ENCODE measurements at regions not wholly inside any gene's neighbourhood (a gene's known extent, or its start where the extent isn't known, plus 50 kb on each side); places are given as distances from the start of the nearest gene placed in this dataset.
"Not testable (repeated sequence)": the region's sequence is repeated elsewhere in the genome, so short reads cannot be mapped to it uniquely, and the experiment has no call there.

GRCh38 chr16:60151987-60152386, 1417.9 kb upstream of the GOT2 start:
- Histone ChIP-seq H3K9ac (ENCODE audit: low read depth in 1 of 2, low read length in 2 of 2) (no peak overlapping the region), H3K4me3 (ENCODE audit: low read length in 2 of 2) (no peak overlapping the region), H3K9me3 (ENCODE audit: control insufficient read depth in 2 of 2, low read length in 2 of 2) (no peaks in the 10 kb centered on the region), H3K27me3 (ENCODE audit: control insufficient read depth in 2 of 2, insufficient read depth in 2 of 2, low read length in 2 of 2) (no peaks in the 10 kb centered on the region), H3K4me1 (ENCODE audit: control insufficient read depth in 2 of 2, insufficient read depth in 2 of 2, low read length in 2 of 2) (no peaks in the 10 kb centered on the region), H3K27ac (ENCODE audit: low read depth in 2 of 2, low read length in 2 of 2) (no peak overlapping the region), H3K36me3 (ENCODE audit: control insufficient read depth in 2 of 2, insufficient read depth in 2 of 2, low read length in 2 of 2) (no peaks in the 10 kb centered on the region)

GRCh38 chr16:60150907-60151306, 1416.8 kb upstream of the GOT2 start:
- Histone ChIP-seq H3K4me3 (ENCODE audit: low read length in 2 of 2) (no peak overlapping the region), H3K27me3 (ENCODE audit: control insufficient read depth in 2 of 2, insufficient read depth in 2 of 2, low read length in 2 of 2) (no peaks in the 10 kb centered on the region), H3K36me3 (ENCODE audit: control insufficient read depth in 2 of 2, insufficient read depth in 2 of 2, low read length in 2 of 2) (no peaks in the 10 kb centered on the region), H3K9me3 (ENCODE audit: control insufficient read depth in 2 of 2, low read length in 2 of 2) (no peaks in the 10 kb centered on the region), H3K4me1 (ENCODE audit: control insufficient read depth in 2 of 2, insufficient read depth in 2 of 2, low read length in 2 of 2) (no peaks in the 10 kb centered on the region), H3K27ac (ENCODE audit: low read depth in 2 of 2, low read length in 2 of 2) (no peak overlapping the region), H3K9ac (ENCODE audit: low read depth in 1 of 2, low read length in 2 of 2) (no peak overlapping the region)

GRCh38 chr16:60143348-60143705, 1409.2 kb upstream of the GOT2 start:
- H3K27ac ChIP-seq (ENCODE audit: low read depth in 2 of 2, low read length in 2 of 2): no peak overlapping the region
- H3K9ac ChIP-seq (ENCODE audit: low read depth in 1 of 2, low read length in 2 of 2): no peak overlapping the region
- H3K27me3 ChIP-seq (ENCODE audit: control insufficient read depth in 2 of 2, insufficient read depth in 2 of 2, low read length in 2 of 2): no peaks in the 10 kb centered on the region
- no peaks in the 10 kb centered on the region for H3K36me3 ChIP-seq (ENCODE audit: control insufficient read depth in 2 of 2, insufficient read depth in 2 of 2, low read length in 2 of 2)
- no peak overlapping the region for H3K4me3 ChIP-seq (ENCODE audit: low read length in 2 of 2)
- H3K4me1 ChIP-seq (ENCODE audit: control insufficient read depth in 2 of 2, insufficient read depth in 2 of 2, low read length in 2 of 2): no peaks in the 10 kb centered on the region
- H3K9me3 ChIP-seq (ENCODE audit: control insufficient read depth in 2 of 2, low read length in 2 of 2): peaks cover 4 to 5% of the 10 kb centered on the region in 2 donors

- Histone ChIP-seq H3K9me3 (ENCODE audit: control insufficient read depth in 2 of 2, low read length in 2 of 2) (peaks cover 4 to 5% of the 10 kb centered on the region in 2 donors), H3K4me1 (ENCODE audit: control insufficient read depth in 2 of 2, insufficient read depth in 2 of 2, low read length in 2 of 2) (no peaks in the 10 kb centered on the region), H3K27me3 (ENCODE audit: control insufficient read depth in 2 of 2, insufficient read depth in 2 of 2, low read length in 2 of 2) (no peaks in the 10 kb centered on the region), H3K4me3 (ENCODE audit: low read length in 2 of 2) (no peak overlapping the region), H3K27ac (ENCODE audit: low read depth in 2 of 2, low read length in 2 of 2) (no peak overlapping the region), H3K9ac (ENCODE audit: low read depth in 1 of 2, low read length in 2 of 2) (no peak overlapping the region), H3K36me3 (ENCODE audit: control insufficient read depth in 2 of 2, insufficient read depth in 2 of 2, low read length in 2 of 2) (no peaks in the 10 kb centered on the region)
Observed at GRCh38 chr16:60142619-60143347, 1408.7 kb upstream of the GOT2 start.

- no peak overlapping the region for H3K27ac ChIP-seq (ENCODE audit: low read depth in 2 of 2, low read length in 2 of 2)
- H3K36me3 ChIP-seq (ENCODE audit: control insufficient read depth in 2 of 2, insufficient read depth in 2 of 2, low read length in 2 of 2): no peaks in the 10 kb centered on the region
- peaks cover 5 to 6% of the 10 kb centered on the region in 2 donors for H3K9me3 ChIP-seq (ENCODE audit: control insufficient read depth in 2 of 2, low read length in 2 of 2)
- H3K9ac ChIP-seq (ENCODE audit: low read depth in 1 of 2, low read length in 2 of 2): no peak overlapping the region
- H3K4me1 ChIP-seq (ENCODE audit: control insufficient read depth in 2 of 2, insufficient read depth in 2 of 2, low read length in 2 of 2): no peaks in the 10 kb centered on the region
- no peaks in the 10 kb centered on the region for H3K27me3 ChIP-seq (ENCODE audit: control insufficient read depth in 2 of 2, insufficient read depth in 2 of 2, low read length in 2 of 2)
- H3K4me3 ChIP-seq (ENCODE audit: low read length in 2 of 2): no peak overlapping the region
Observed at GRCh38 chr16:60137891-60138290, 1403.8 kb upstream of the GOT2 start.

- Histone ChIP-seq H3K27me3 (ENCODE audit: control insufficient read depth in 2 of 2, insufficient read depth in 2 of 2, low read length in 2 of 2) (no peaks in the 10 kb centered on the region), H3K4me3 (ENCODE audit: low read length in 2 of 2) (no peak overlapping the region), H3K9me3 (ENCODE audit: control insufficient read depth in 2 of 2, low read length in 2 of 2) (peaks cover 0 to 3% of the 10 kb centered on the region in 2 donors), H3K27ac (ENCODE audit: low read depth in 2 of 2, low read length in 2 of 2) (no peak overlapping the region), H3K9ac (ENCODE audit: low read depth in 1 of 2, low read length in 2 of 2) (no peak overlapping the region), H3K4me1 (ENCODE audit: control insufficient read depth in 2 of 2, insufficient read depth in 2 of 2, low read length in 2 of 2) (no peaks in the 10 kb centered on the region), H3K36me3 (ENCODE audit: control insufficient read depth in 2 of 2, insufficient read depth in 2 of 2, low read length in 2 of 2) (no peaks in the 10 kb centered on the region)
Observed at GRCh38 chr16:60127196-60127595, 1393.1 kb upstream of the GOT2 start.

GRCh38 chr16:60126115-60126514, 1392.0 kb upstream of the GOT2 start:
- not testable (repeated sequence) for H3K9ac ChIP-seq (ENCODE audit: low read depth in 1 of 2, low read length in 2 of 2); H3K27me3 ChIP-seq (ENCODE audit: control insufficient read depth in 2 of 2, insufficient read depth in 2 of 2, low read length in 2 of 2); H3K9me3 ChIP-seq (ENCODE audit: control insufficient read depth in 2 of 2, low read length in 2 of 2); H3K4me1 ChIP-seq (ENCODE audit: control insufficient read depth in 2 of 2, insufficient read depth in 2 of 2, low read length in 2 of 2); H3K36me3 ChIP-seq (ENCODE audit: control insufficient read depth in 2 of 2, insufficient read depth in 2 of 2, low read length in 2 of 2); H3K27ac ChIP-seq (ENCODE audit: low read depth in 2 of 2, low read length in 2 of 2); H3K4me3 ChIP-seq (ENCODE audit: low read length in 2 of 2)

GRCh38 chr16:60123392-60124023, 1389.4 kb upstream of the GOT2 start:
- Histone ChIP-seq H3K4me3 (ENCODE audit: low read length in 2 of 2) (no peak overlapping the region), H3K27ac (ENCODE audit: low read depth in 2 of 2, low read length in 2 of 2) (no peak overlapping the region), H3K9me3 (ENCODE audit: control insufficient read depth in 2 of 2, low read length in 2 of 2) (peaks cover 5% of the 10 kb centered on the region in 2 donors), H3K4me1 (ENCODE audit: control insufficient read depth in 2 of 2, insufficient read depth in 2 of 2, low read length in 2 of 2) (no peaks in the 10 kb centered on the region), H3K27me3 (ENCODE audit: control insufficient read depth in 2 of 2, insufficient read depth in 2 of 2, low read length in 2 of 2) (no peaks in the 10 kb centered on the region), H3K36me3 (ENCODE audit: control insufficient read depth in 2 of 2, insufficient read depth in 2 of 2, low read length in 2 of 2) (no peaks in the 10 kb centered on the region), H3K9ac (ENCODE audit: low read depth in 1 of 2, low read length in 2 of 2) (no peak overlapping the region)

- H3K9ac ChIP-seq (ENCODE audit: low read depth in 1 of 2, low read length in 2 of 2): no peak overlapping the region
- H3K4me1 ChIP-seq (ENCODE audit: control insufficient read depth in 2 of 2, insufficient read depth in 2 of 2, low read length in 2 of 2): no peaks in the 10 kb centered on the region
- no peak overlapping the region for H3K4me3 ChIP-seq (ENCODE audit: low read length in 2 of 2)
- peaks cover 5% of the 10 kb centered on the region in 2 donors for H3K9me3 ChIP-seq (ENCODE audit: control insufficient read depth in 2 of 2, low read length in 2 of 2)
- H3K36me3 ChIP-seq (ENCODE audit: control insufficient read depth in 2 of 2, insufficient read depth in 2 of 2, low read length in 2 of 2): no peaks in the 10 kb centered on the region
- H3K27me3 ChIP-seq (ENCODE audit: control insufficient read depth in 2 of 2, insufficient read depth in 2 of 2, low read length in 2 of 2): no peaks in the 10 kb centered on the region
- no peak overlapping the region for H3K27ac ChIP-seq (ENCODE audit: low read depth in 2 of 2, low read length in 2 of 2)
Observed at GRCh38 chr16:60120586-60120985, 1386.5 kb upstream of the GOT2 start.

- no peaks in the 10 kb centered on the region for H3K36me3 ChIP-seq (ENCODE audit: control insufficient read depth in 2 of 2, insufficient read depth in 2 of 2, low read length in 2 of 2)
- H3K27ac ChIP-seq (ENCODE audit: low read depth in 2 of 2, low read length in 2 of 2): no peak overlapping the region
- no peaks in the 10 kb centered on the region for H3K27me3 ChIP-seq (ENCODE audit: control insufficient read depth in 2 of 2, insufficient read depth in 2 of 2, low read length in 2 of 2)
- H3K4me3 ChIP-seq (ENCODE audit: low read length in 2 of 2): no peak overlapping the region
- H3K4me1 ChIP-seq (ENCODE audit: control insufficient read depth in 2 of 2, insufficient read depth in 2 of 2, low read length in 2 of 2): no peaks in the 10 kb centered on the region
- no peak overlapping the region for H3K9ac ChIP-seq (ENCODE audit: low read depth in 1 of 2, low read length in 2 of 2)
- no peaks in the 10 kb centered on the region for H3K9me3 ChIP-seq (ENCODE audit: control insufficient read depth in 2 of 2, low read length in 2 of 2)
Observed at GRCh38 chr16:60110531-60110930, 1376.4 kb upstream of the GOT2 start.

All from mucosa of rectum (tissue), 2 donors.